ENCODE measurements at regions not wholly inside any gene's neighbourhood (a gene's known extent, or its start where the extent isn't known, plus 50 kb on each side); places are given as distances from the start of the nearest gene placed in this dataset.

- H3K27ac ChIP-seq: no peak overlapping the region
- no peak for TF ChIP-seq ZFX (IDR thresholded peaks at IDR 0.05)
- TF ChIP-seq, protein P1, sequence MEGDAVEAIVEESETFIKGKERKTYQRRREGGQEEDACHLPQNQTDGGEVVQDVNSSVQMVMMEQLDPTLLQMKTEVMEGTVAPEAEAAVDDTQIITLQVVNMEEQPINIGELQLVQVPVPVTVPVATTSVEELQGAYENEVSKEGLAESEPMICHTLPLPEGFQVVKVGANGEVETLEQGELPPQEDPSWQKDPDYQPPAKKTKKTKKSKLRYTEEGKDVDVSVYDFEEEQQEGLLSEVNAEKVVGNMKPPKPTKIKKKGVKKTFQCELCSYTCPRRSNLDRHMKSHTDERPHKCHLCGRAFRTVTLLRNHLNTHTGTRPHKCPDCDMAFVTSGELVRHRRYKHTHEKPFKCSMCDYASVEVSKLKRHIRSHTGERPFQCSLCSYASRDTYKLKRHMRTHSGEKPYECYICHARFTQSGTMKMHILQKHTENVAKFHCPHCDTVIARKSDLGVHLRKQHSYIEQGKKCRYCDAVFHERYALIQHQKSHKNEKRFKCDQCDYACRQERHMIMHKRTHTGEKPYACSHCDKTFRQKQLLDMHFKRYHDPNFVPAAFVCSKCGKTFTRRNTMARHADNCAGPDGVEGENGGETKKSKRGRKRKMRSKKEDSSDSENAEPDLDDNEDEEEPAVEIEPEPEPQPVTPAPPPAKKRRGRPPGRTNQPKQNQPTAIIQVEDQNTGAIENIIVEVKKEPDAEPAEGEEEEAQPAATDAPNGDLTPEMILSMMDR (conservative IDR thresholded peaks at IDR 0.05): no peak
These were observed 51.8 kb upstream of the ARX start for GRCh38 chrX:25067271-25068172.

- H3K27ac ChIP-seq: no peak overlapping the region
- TF ChIP-seq ZFX (IDR thresholded peaks at IDR 0.05): no peak
These were observed 50.4 kb upstream of the ARX start for GRCh38 chrX:25066131-25066530.
